ENCODE measurements at regions not wholly inside any gene's neighbourhood (a gene's known extent, or its start where the extent isn't known, plus 50 kb on each side); places are given as distances from the start of the nearest gene placed in this dataset.
"Not testable (repeated sequence)": the region's sequence is repeated elsewhere in the genome, so short reads cannot be mapped to it uniquely, and the experiment has no call there.

DNA sequence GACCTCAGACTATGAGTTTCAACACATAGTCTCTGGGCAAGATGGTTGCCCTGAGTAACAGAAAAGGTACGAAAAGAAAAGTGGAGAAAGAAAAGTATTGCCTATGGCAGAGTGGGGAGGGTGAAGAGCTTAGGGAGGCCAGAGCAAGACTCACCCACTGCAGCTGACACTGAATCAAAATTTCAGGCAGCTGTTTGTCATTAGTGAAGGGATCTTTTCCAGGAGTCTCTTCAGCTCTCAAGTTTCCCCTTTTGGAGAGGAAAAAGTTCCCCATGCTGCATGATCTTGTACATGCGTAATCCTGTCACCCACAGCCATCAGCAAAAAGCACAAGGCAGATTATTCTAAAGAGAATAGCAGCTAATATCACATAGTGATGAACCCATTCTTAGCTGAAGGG lies 616.9 kb upstream of the GBE1 start:
- intact Hi-C loops (cut with DNase I): no loop called here
- no peak for DNase-seq (ENCODE audit: low spot score)

- DNase-seq (ENCODE audit: low spot score): no peak
- intact Hi-C loops (cut with DNase I): no loop called here
Observed at GRCh38 chr3:82376883-82377282, 615.4 kb upstream of the GBE1 start.

DNA sequence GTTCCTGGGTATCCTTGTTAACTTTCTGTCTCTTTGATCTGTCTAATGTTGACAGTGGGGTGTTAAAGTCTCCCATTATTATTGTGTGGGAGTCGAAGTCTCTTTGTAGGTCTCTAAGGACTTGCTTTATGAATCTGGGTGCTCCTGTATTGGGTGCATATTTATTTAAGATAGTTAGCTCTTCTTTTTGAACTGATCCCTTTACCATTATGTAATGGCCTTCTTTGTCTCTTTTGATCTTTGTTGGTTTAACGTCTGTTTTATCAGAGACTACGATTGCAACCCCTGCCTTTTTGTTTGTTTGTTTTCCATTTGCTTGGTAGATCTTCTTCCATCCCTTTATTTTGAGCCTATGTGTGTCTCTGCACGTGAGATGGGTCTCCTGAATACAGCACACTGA lies 612.4 kb upstream of the GBE1 start:
- DNase-seq (ENCODE audit: low spot score); intact Hi-C loops (cut with DNase I): not testable (repeated sequence)

DNA sequence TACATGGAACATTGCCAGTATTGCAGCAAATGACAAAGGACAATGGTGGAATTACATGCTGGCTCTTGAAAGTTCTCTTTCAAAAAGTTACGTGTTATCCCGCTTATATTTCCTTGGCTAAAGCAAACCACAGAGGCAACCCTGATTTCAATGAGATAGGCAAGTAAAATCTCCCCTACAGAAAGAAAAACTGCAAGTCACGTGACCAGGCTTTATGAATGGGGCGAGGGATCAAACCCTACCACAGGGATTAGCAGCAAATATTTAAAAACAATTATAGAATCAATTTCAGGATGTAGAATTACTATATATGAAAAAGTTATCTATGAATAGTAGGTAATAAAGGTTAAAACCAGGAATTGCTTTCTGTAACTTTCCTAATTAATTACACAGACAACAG lies 603.4 kb upstream of the GBE1 start:
- DNase-seq (ENCODE audit: low spot score): no peak
- intact Hi-C loops (cut with DNase I): no loop called here

GRCh38 chr3:82363131-82363530 lies 601.7 kb upstream of the GBE1 start:
- DNase-seq (ENCODE audit: low spot score): no peak

DNA sequence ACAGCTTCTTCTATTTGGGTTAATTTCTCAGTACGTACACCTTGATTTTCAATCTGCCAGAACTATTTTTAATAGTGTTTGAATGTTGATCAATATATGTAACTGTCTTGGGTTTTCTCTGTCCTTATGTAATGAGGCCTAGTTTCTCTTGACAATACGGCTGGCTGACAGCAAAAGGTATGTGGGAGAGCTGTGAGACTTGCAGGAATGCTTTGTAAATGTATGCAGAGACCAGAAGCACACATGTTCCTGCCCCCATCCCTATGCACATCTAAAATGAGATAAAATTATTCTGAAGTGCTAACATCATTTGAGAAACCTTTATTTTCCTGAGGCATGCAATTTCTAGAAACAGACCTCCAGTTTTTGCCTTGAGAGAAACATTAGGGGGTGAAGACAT lies 593.8 kb upstream of the GBE1 start:
- intact Hi-C loops (cut with DNase I): no loop called here
- DNase-seq (ENCODE audit: low spot score): no peak

More at GRCh38 chr3:82363131-82363530, 601.7 kb upstream of the GBE1 start:
- intact Hi-C loops (cut with DNase I): no loop called here

GRCh38 chr3:82354228-82354627 lies 592.8 kb upstream of the GBE1 start:
- DNase-seq (ENCODE audit: low spot score): no peak
- intact Hi-C loops (cut with DNase I): no loop called here

GRCh38 chr3:82353306-82354171 lies 592.1 kb upstream of the GBE1 start:
- intact Hi-C loops (cut with DNase I): no loop called here
- no peak for DNase-seq (ENCODE audit: low spot score)

GRCh38 chr3:82347585-82347984 lies 586.1 kb upstream of the GBE1 start:
- intact Hi-C loops (cut with DNase I): no loop called here
- no peak for DNase-seq (ENCODE audit: low spot score)

- DNase-seq (ENCODE audit: low spot score): no peak
- intact Hi-C loops (cut with DNase I): no loop called here
Observed at GRCh38 chr3:82342521-82342920, 581.1 kb upstream of the GBE1 start.

DNA sequence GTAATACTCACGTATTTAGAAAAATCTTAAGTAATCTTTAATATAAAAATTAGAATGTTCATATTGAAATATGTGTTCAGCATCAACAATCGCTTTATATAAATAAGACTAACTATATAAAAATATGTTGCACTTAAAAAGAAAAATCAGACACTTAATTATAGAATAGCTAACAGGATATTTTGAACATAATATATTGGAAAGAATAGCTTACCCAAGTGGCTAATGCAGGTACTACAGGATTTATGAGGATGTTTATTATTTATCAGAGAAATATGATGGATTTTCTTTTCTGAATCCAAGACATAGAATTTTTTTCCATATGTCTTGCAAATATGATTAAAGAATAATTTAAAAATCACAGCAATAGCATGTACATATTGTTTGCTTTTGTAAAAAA lies 567.9 kb upstream of the GBE1 start:
- intact Hi-C loops (cut with DNase I): no loop called here
- DNase-seq (ENCODE audit: low spot score): no peak

DNA sequence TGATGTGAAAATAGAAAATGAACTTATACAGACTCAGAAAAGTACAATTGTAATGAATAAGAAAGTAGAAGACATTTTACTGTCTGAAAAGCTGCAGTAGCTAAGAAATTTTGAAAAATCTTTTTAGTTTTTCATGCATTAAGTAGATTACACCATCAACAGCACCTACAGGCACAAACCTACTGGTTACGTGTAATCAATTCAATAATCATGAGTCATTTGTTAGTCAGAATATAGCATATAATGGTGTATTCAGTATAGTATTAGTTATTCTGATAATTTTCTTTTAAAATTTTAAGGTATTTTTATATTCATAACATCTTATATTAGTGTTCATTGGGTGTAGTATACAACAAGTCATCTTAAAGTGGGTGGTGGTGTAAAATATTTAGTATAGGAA lies 550.5 kb upstream of the GBE1 start:
- DNase-seq (ENCODE audit: low spot score): no peak
- intact Hi-C loops (cut with DNase I): no loop called here

GRCh38 chr3:82308755-82309154 lies 547.3 kb upstream of the GBE1 start:
- DNase-seq (ENCODE audit: low spot score): no peak
- intact Hi-C loops (cut with DNase I): no loop called here

GRCh38 chr3:82306189-82306588 lies 544.7 kb upstream of the GBE1 start:
- intact Hi-C loops (cut with DNase I): no loop called here
- DNase-seq (ENCODE audit: low spot score): no peak

- DNase-seq (ENCODE audit: low spot score): no peak
- intact Hi-C loops (cut with DNase I): no loop called here
Observed at GRCh38 chr3:82294609-82295008, 533.2 kb upstream of the GBE1 start.

- no peak for DNase-seq (ENCODE audit: low spot score)
- intact Hi-C loops (cut with DNase I): no loop called here
Observed at GRCh38 chr3:82293867-82294266, 532.4 kb upstream of the GBE1 start.

DNA sequence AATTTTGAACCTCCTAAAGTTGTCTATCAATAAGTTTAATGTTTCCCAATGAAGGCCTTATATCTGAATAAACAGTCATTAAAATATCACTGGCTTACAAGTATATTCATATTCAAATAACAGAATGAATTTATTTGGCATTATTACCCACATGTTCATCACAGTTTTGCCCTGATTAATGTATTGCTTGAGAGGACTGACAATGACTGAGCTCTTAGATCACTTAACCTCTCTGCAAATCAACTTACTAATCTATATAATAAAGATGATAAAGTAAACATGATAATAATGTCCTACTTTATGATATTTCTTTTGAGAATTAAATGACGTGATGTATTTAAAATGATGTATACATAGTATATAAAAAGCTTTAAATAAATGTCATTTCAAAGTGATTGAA lies 532.0 kb upstream of the GBE1 start:
- no peak for DNase-seq (ENCODE audit: low spot score)
- intact Hi-C loops (cut with DNase I): no loop called here

DNA sequence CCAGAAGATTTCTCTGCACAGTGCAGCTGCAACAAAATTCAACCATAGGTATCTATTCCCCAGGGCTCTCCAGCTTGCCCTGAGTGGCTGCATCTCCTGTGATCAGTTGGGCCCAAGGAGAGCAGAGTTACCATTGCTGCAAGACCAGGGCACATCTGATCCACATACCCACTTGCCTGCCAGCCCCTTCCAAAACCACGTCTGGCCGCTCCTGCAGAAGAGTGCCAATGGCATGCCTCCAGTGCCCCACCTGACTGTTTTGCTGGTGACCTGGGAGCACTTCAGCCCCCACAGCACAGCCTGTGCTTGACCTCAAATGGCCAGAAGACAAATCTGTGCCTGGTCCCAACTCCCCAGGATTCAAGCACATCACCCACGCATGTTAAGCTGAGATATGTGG lies 526.1 kb upstream of the GBE1 start:
- intact Hi-C loops (cut with DNase I): no loop called here
- no peak for DNase-seq (ENCODE audit: low spot score)

GRCh38 chr3:82281205-82281604 lies 519.8 kb upstream of the GBE1 start:
- intact Hi-C loops (cut with DNase I): no loop called here
- DNase-seq (ENCODE audit: low spot score): no peak

DNA sequence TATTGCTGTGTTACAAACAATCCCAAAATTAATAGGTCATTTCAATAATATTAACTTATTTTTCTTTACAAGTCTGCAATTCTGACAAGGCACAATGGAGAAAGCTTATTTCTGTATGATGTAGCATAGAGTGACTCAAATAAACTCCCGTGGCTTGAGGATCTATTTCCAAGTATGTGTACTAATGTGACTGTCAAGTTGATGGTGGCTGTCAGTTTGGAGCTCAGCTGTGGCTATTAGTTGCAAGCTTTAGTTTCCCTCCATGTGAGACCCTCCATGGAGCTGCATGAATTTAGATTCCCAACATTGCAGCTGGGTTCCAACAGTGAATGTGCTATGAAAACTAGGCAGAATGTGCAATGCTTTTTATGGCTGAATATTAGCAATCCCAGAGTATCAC lies 515.5 kb upstream of the GBE1 start:
- intact Hi-C loops (cut with DNase I): no loop called here
- no peak for DNase-seq (ENCODE audit: low spot score)

- intact Hi-C loops (cut with DNase I): no loop called here
- DNase-seq (ENCODE audit: low spot score): no peak
Observed at GRCh38 chr3:82274897-82275296, 513.5 kb upstream of the GBE1 start.

GRCh38 chr3:82265747-82266146 lies 504.3 kb upstream of the GBE1 start:
- intact Hi-C loops (cut with DNase I): no loop called here
- no peak for DNase-seq (ENCODE audit: low spot score)
